Heart right ventricle (tissue), 16 donors: ENCODE measurements at regions not wholly inside any gene's neighbourhood (a gene's known extent, or its start where the extent isn't known, plus 50 kb on each side); places are given as distances from the start of the nearest gene placed in this dataset.

ENCODE experiments used
- ATAC-seq, 8 donors: fragments of 200-7000 bp; cut with Tn5 transposase; one replicate each; pipeline ENCODE4 v1.9.1; 2020; ENCODE audit warnings: mild to moderate bottlenecking in 8 of 8, moderate library complexity in 8 of 8, moderate number of reproducible peaks in 1 of 8
- DNase-seq, 2 donors: peaks; one replicate each; pipeline ENCODE4 v3.0.0-alpha.2; 2020
- H3K27ac ChIP-seq, 10 donors: fragments of 200-600 bp; sonication (generic) in 2 of 10; one replicate each; pipeline versions ENCODE4 v1.5.0 to v1.8.0; 2020 to 2022; ENCODE audit warnings: mild to moderate bottlenecking in 3 of 10
- H3K27me3 ChIP-seq, 7 donors: fragments of 200-600 bp; one replicate each; pipeline ENCODE4 v1.8.0; 2021 to 2022; ENCODE audit warnings: mild to moderate bottlenecking in 2 of 7
- H3K36me3 ChIP-seq, 9 donors: fragments of 200-600 bp; sonication (generic) in 1 of 9; one replicate each; pipeline versions ENCODE4 v1.5.0 to v1.8.0; 2020 to 2022; ENCODE audit warnings: mild to moderate bottlenecking in 2 of 9
- H3K4me1 ChIP-seq, 9 donors: fragments of 200-600 bp; sonication (generic) in 1 of 9; one replicate each; pipeline versions ENCODE4 v1.5.0 to v1.8.0; 2020 to 2022; ENCODE audit warnings: mild to moderate bottlenecking in 4 of 9
- H3K4me3 ChIP-seq, 10 donors: fragments of 200-600 bp; sonication (generic) in 2 of 10; one replicate each; pipeline versions ENCODE4 v1.5.0 to v1.8.0; 2020 to 2022; ENCODE audit warnings: mild to moderate bottlenecking in 7 of 10, moderate library complexity in 2 of 10
- H3K9me3 ChIP-seq, 11 donors: fragments of 200-600 bp in 10 of 11; sonication (generic) in 2 of 11; one replicate each; pipeline versions ENCODE4 v1.5.0 to v1.8.0; 2013 to 2022; ENCODE audit warnings: mild to moderate bottlenecking in 2 of 11, control low read depth in 1 of 11, moderate library complexity in 1 of 11
- WGBS, 2 donors: extraction: QIAGEN DNeasy Blood & Tissue Kit; methylation state at CpG; one replicate each; pipeline ENCODE4 v1.1.7; 2013; ENCODE audit warnings: inconsistent platforms in 1 of 2; 5-methylcytosine and 5-hydroxymethylcytosine counted together
- intact Hi-C, 10 donors: fragments of 100-400 bp; cut with DNase I; formaldehyde crosslinking; loops; one replicate each; pipeline versions ENCODE4 v1.11.1 to v1.14.2; 2022
- TF ChIP-seq, protein P1 (sequence below), 9 donors: fragments of 200-600 bp; sonication (generic) in 2 of 9; IDR thresholded peaks; one replicate each; pipeline versions ENCODE4 v1.5.0 to v1.8.0; 2021 to 2022; ENCODE audit warnings: antibody characterized with exemption in 9 of 9, mild to moderate bottlenecking in 5 of 9, moderate library complexity in 1 of 9
- donor health status: Arrhythmogenic right ventricular cardiomyopathy.
- donor health status: ischemic (EF 13 %, LVEDD 7.1; RV severe dilation, severe dysfunction).
- donor health status: healthy with polysubstance abuse.
- donor health status: DM: no; HTN: yes; CAD: no.
- donor health status: DM: no; HTN: no; CAD: no.
- donor health status: ischemic (EF 25% LVEDD 6.9; RV normal size, moderate dysfunction).
- donor health status: ischemic (EF 25% LVEDD 5.7; RV mildly dilated, moderate dysfunction).
- donor health status: healthy.
- donor health status: DM: yes; HTN: yes; CAD: no.
- donor health status: Ischemic cardiomyopathy.
- donor health status: ischemic (EF 35%, LVEDD 5.7; RV mildly dilated, moderate dysfunction).
- donor health status: nonischemic (EF 11% LVEDD 7.7; RV severe dilation, severe dysfunction).
- donor health status: DM: yes; HTN: yes; CAD: no.
- donor health status: PGD.
- donor health status: ischemic (EF 29% LVEDD 5.4; RV normal size, mild dysfunction).
- donor health status: nonischemic (EF 23%, LVEDD 6.1; RV moderate dilation, normal function).

GRCh38 chr18:60022671-60023276, 123.0 kb downstream of the PMAIP1 start:
- ATAC-seq = no peak
- TF ChIP-seq, protein P1, sequence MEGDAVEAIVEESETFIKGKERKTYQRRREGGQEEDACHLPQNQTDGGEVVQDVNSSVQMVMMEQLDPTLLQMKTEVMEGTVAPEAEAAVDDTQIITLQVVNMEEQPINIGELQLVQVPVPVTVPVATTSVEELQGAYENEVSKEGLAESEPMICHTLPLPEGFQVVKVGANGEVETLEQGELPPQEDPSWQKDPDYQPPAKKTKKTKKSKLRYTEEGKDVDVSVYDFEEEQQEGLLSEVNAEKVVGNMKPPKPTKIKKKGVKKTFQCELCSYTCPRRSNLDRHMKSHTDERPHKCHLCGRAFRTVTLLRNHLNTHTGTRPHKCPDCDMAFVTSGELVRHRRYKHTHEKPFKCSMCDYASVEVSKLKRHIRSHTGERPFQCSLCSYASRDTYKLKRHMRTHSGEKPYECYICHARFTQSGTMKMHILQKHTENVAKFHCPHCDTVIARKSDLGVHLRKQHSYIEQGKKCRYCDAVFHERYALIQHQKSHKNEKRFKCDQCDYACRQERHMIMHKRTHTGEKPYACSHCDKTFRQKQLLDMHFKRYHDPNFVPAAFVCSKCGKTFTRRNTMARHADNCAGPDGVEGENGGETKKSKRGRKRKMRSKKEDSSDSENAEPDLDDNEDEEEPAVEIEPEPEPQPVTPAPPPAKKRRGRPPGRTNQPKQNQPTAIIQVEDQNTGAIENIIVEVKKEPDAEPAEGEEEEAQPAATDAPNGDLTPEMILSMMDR (IDR thresholded peaks at IDR 0.05) = no peak
- WGBS, 2 donors = 64 to 70% methylated on average over 2 of the region's 2 CpGs
- no peaks in the 10 kb centered on the region for H3K27me3 ChIP-seq
- H3K27ac ChIP-seq = no peak overlapping the region
- H3K36me3 ChIP-seq = no peaks in the 10 kb centered on the region
- H3K9me3 ChIP-seq = no peaks in the 10 kb centered on the region
- H3K4me1 ChIP-seq = no peaks in the 10 kb centered on the region
- intact Hi-C loops = no loop called here
- no peak overlapping the region for H3K4me3 ChIP-seq
- DNase-seq = no peak

DNA sequence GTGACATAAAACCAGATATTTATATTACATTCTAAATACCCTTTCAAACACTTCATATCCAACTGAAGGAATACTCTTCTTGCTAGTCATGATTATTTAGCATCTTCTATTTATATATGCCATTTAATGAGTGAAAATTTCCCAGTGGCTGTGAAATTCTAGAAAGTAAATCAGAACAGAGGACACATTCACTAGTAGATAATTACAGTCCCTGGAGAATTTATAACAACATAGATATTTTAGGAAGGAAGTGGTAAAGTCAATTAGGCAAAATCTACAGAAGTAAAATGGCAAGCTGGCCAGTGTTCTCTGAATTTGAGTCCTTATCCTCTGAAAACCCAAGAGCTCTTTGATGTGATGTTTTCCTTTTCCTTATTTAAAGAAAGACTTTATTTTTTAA, 121.8 kb downstream of the PMAIP1 start:
- TF ChIP-seq, protein P1 (IDR thresholded peaks at IDR 0.05) = no peak
- no peak overlapping the region for H3K27ac ChIP-seq
- H3K4me1 ChIP-seq = no peaks in the 10 kb centered on the region
- no peak for DNase-seq
- H3K4me3 ChIP-seq = no peak overlapping the region
- no peaks in the 10 kb centered on the region for H3K27me3 ChIP-seq
- ATAC-seq = no peak
- H3K36me3 ChIP-seq = no peaks in the 10 kb centered on the region
- H3K9me3 ChIP-seq = no peaks in the 10 kb centered on the region
- intact Hi-C loops = no loop called here

DNA sequence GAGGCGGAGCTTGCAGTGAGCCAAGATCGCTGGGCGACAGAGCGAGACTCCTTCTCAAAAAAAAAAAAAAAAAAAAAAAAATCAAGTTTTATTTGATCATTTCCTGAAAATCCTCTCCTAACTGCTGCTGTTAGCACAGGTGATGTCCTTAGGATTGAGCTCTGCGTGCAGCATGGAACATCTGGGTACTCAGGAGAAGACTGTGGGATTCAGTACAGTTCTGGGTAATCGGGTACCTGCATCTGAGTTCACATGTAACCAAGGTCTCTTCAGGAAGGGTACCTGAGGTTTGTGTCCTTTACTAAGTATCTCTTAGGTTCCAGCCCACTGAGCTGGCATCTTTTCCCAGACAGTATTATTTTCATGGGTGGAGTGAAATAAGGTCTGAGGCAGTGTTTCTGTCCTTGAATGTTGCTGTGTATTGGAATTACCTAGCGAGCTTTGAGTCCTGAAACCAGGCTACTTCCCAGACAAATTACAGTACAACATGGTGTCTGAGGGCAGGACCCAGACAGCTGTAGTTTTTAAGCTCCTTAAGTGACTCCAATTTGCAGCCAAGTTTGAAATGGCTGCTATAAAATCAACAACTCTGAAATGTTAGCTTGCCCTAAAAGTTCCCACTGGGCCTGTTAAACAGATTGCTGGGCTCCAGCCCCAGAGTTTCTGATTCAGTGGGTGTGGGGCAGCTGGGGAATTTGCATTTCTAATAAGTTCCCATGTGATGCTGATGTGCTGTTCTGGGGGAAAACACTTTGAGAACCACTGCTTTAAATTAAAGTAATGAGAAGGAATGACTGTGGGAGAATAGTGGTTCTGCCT, 120.5 kb downstream of the PMAIP1 start:
- H3K36me3 ChIP-seq = no peaks in the 10 kb centered on the region
- intact Hi-C loops = no loop called here
- H3K27ac ChIP-seq = no peak overlapping the region
- TF ChIP-seq, protein P1 (IDR thresholded peaks at IDR 0.05) = no peak
- ATAC-seq = no peak
- H3K4me3 ChIP-seq = no peak overlapping the region
- H3K9me3 ChIP-seq = no peaks in the 10 kb centered on the region
- DNase-seq = no peak
- WGBS, 2 donors = 89 to 91% methylated on average over 7 of the region's 7 CpGs
- no peaks in the 10 kb centered on the region for H3K27me3 ChIP-seq
- no peaks in the 10 kb centered on the region for H3K4me1 ChIP-seq

DNA sequence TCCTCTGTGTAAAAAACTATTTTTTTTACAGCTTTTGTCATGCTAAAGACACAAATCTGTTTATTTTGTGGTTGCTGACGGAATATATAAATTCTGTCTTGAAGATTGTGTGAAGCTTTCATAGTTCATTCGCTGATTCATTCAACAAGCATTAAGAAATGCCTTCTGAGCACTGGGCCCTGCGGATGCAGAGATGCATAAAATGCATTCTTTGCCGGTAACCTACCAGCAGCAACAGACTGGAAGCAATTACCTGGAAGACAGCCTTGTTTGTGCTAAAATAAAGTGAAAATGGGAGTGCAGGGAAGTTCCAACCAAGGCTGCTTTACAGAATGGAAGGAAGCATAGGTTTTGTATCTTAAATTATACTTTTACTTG, 119.7 kb downstream of the PMAIP1 start:
- no peak overlapping the region for H3K4me3 ChIP-seq
- no peak for ATAC-seq
- no peaks in the 10 kb centered on the region for H3K9me3 ChIP-seq
- intact Hi-C loops = no loop called here
- no peak overlapping the region for H3K27ac ChIP-seq
- TF ChIP-seq, protein P1 (IDR thresholded peaks at IDR 0.05) = no peak
- no peaks in the 10 kb centered on the region for H3K4me1 ChIP-seq
- 85 to 89% methylated on average over 4 of the region's 4 CpGs for WGBS, 2 donors
- no peaks in the 10 kb centered on the region for H3K27me3 ChIP-seq
- DNase-seq = no peak
- no peaks in the 10 kb centered on the region for H3K36me3 ChIP-seq
